NCI-H226 (cell line): ENCODE measurements at regions not wholly inside any gene's neighbourhood (a gene's known extent, or its start where the extent isn't known, plus 50 kb on each side); places are given as distances from the start of the nearest gene placed in this dataset.

ENCODE experiments used
- DNase-seq: peaks from one replicate; pipeline ENCODE4 v3.0.0-alpha.2; 2015

GRCh38 chrY:14139521-14139920 is 83.5 kb downstream of the VCY1B start:
- no peak for DNase-seq

DNA sequence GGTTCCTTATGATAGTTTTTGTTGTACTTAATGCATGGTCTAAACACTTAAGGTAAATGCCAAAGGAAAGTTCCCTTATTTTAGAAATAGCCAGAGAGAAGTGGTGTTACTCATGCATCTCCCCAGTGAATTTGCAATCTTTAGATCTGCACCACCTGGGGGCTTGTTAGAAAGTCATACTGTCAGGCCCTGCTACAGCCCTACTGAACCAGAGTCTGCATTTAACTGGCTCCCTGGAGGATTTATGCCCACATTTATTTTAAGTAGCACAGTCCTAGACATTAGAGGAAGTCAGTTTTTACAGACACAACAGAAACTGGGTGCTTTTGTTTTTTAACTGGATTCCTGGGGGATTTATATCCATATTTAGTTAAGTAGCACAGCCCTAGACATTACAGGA is 89.6 kb downstream of the VCY1B start:
- no peak for DNase-seq

GRCh38 chrY:14182776-14183175 is 126.7 kb downstream of the VCY1B start:
- no peak for DNase-seq

GRCh38 chrY:14222014-14222413 is 166.0 kb downstream of the VCY1B start:
- no peak for DNase-seq

DNA sequence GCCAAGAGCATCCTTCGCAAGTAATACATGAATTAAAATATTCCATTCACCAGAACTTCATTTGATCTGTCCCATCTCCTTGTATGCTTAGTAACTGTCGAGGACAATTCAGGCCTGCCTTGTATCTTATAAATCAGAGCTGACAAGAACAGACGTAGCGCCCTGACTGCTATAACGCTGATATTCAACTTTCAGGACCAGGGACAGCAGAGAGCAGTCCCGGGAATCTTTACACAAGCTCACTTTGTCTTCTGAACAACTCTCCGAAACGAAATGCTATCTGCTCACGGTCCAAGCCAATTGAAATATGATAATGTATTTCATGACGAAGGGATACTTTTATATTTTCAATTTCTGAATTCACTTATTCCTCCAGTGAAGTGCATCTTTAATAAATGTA is 175.7 kb downstream of the VCY1B start:
- no peak for DNase-seq

- DNase-seq = no peak
These were observed 179.0 kb downstream of the VCY1B start for GRCh38 chrY:14235070-14235469.

GRCh38 chrY:14238277-14238676 is 182.2 kb downstream of the VCY1B start:
- no peak for DNase-seq

- DNase-seq = no peak
These were observed 190.9 kb downstream of the VCY1B start for GRCh38 chrY:14246948-14247347.

GRCh38 chrY:14248878-14249576 is 193.0 kb downstream of the VCY1B start:
- no peak for DNase-seq

DNA sequence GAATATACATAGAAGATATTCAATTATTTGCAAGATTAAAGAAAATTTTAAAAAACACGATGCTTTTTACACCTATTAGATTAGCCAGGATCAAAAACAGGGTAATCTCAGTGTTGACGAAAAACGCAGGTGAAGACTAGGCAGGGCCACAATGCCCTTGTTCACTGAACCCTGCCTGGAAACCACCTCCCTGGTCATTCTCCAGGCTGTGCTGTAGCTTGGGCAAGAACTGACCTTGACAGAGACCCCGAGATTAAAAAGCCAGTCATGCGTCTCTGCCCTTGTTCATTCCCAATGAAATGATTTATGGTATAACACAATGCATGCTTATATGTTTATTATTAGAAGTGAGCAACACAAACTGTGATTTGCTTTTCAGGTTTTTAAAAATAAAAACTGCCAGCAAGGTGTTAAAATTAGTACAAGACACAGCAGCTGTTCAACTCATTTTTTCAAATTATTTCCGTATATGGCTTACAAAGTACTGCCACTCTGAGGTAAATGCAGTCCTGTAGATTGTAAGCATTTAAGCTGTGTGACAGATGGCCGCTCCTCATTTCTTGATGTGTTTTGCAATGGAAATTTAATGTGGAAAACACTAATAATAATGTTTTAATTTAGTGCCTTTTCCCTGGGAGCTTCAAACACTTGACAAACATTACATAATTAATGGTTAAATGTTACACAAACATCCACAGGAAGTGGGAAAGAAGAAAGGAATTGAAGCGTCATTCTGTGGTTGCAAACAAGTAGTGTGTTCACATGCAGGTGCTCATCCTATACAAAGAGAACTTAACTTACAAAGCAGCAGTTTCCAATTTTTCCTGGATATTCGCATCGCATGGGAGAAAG is 200.2 kb downstream of the VCY1B start:
- DNase-seq = no peak

DNA sequence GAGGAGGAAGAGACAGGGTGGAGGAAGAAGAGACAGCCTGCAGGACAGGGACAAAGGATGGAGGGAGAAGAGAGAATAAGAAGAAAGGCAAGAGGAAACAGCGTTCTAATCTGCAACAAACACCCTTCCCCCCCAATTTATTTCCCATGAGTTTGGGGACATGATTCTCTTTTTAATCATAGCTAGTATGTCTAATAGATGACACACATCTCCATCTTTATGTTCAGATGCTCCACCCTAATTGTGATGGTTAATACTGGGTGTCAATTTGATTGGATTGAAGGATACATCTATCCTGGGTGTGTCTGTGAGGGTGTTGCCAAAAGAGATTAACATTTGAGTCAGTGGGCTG is 200.8 kb downstream of the VCY1B start:
- no peak for DNase-seq

DNA sequence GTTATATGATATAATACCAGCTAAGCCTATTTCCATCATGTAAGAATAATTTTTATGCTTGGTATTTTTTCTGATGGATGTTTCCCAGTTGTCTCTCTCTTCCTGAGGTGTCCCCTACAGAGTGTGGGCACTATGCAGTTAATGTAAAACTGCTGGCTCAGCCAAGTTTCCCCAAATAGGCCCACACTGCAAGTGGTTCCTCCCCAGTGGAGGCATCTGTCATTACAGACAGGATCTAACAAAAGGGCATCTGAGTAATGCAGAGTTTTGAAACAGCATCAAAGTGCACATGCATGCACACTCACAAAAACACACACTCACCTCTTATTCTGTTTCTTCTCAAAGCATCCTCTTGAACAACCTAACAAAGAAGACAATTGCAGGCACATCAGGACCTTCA is 221.0 kb downstream of the VCY1B start:
- no peak for DNase-seq

DNA sequence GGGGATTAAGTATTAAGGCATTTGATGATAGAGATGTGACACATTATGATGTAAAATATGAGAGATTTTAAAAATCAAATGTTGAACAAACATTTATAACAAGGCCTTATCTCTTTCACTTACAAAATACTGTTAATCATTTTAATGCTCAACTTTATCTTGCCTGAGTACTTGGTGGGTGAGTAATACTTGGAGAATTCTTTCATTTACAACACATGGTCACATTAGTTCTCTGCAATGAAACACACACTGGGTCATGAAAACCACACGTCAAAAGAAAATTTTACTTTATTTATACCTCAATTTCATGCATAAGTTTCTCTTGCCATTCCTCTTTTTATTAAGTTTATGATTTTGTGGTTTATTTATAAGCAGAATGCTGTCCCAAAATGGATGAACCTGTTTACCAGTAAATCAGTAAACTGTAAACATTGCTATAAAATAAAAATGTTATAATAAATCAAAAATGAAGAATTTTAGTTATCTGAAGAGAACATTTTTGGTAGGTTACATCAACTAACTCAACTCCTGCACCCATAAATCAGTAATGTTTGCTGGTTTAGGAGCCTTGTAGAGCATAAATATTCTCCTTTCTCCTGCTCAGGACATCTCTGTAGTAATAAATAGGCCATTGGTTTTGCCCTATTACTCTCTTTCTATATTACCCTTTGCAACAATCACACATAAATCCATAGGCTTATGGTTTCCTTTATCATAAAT is 233.5 kb upstream of the NLGN4Y start:
- DNase-seq = peak; percentile 66

GRCh38 chrY:14292382-14292781 is 231.9 kb upstream of the NLGN4Y start:
- no peak for DNase-seq

- no peak for DNase-seq
These were observed 223.6 kb upstream of the NLGN4Y start for GRCh38 chrY:14300775-14301174.

DNA sequence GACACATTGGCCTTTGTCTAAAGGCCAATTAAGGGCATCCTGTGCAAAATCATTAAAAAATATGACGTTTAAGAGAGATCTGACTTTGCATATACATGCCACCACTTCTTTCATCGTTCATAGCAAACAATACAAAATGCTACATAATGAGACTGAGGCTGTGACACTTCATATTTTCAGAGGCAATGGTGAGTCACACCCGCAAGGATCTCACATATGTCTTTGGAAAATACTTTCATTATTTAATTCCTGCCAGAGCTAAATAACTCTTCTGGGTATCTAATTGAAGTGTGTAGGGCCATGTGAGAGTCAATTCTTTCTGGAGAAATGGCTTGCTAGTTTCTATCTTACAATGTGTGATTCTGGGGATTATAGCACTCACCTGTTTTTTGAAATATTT is 222.8 kb upstream of the NLGN4Y start:
- no peak for DNase-seq

DNA sequence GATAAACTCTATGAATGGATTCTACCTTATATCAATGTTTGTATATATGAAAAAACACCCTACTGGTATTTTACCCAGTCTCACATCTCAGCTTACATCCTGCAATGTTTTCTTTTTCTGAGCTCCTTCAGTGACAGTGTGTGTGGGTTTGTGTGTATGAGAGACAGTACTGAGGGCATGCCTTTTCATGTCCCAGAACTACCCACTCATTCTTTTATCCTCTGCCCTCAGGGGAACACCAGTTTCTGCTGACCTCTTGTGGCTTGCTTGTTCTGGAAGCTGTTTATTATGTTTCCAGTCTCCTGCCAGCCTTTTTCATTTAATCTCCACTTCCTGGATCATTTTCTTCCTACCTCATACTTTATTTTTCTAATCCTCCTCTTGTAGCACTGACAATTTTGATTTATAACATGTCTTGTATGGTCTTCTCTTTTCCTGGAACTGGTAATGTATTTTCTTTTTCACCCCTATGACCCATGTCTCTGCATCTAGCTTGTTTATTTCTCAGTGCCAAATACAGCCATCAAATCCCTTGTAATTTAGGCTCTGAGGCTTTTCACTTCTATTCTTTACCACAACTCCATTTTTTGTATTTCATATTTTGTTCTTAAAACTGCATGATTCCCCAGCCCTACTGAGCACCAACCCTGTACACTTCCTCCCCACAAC is 195.5 kb upstream of the NLGN4Y start:
- peak; percentile 67 for DNase-seq

DNA sequence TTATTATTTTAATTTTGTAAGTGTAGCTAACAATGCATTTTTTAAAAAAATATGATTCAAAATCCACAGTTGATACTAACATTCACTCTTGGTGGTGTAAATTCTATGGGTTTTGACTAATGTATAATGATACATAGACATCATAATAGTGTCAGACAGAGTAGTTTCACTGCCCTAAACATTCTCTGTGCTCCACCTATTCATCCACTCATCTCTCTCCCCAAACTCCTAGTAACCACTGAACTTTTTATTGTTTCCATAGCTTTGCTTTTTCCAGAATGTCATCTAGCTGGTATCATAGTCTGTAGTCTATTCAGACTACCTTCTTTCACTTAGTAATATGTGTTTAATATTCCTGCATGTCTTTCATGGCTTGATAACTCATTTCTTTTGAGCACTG is 194.0 kb upstream of the NLGN4Y start:
- DNase-seq = no peak

DNA sequence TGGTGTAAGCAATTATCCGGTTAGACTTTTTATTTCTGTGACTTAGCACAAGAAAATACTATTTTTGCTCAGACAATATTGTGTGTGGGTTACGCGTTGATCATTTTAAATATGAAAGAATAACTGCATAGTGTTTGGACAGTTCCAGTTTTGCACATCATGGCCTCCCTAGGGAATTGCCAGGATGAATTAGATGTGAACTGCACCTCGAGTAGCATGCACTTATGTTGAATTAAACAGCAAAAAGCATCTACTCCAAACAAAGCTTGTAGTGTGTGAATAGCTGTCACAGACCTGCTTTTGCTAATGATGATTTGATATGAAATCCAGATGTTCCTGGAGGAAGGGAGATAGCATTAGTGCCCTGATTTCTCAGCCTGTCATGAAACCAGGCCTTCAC is 184.8 kb upstream of the NLGN4Y start:
- DNase-seq = no peak

DNA sequence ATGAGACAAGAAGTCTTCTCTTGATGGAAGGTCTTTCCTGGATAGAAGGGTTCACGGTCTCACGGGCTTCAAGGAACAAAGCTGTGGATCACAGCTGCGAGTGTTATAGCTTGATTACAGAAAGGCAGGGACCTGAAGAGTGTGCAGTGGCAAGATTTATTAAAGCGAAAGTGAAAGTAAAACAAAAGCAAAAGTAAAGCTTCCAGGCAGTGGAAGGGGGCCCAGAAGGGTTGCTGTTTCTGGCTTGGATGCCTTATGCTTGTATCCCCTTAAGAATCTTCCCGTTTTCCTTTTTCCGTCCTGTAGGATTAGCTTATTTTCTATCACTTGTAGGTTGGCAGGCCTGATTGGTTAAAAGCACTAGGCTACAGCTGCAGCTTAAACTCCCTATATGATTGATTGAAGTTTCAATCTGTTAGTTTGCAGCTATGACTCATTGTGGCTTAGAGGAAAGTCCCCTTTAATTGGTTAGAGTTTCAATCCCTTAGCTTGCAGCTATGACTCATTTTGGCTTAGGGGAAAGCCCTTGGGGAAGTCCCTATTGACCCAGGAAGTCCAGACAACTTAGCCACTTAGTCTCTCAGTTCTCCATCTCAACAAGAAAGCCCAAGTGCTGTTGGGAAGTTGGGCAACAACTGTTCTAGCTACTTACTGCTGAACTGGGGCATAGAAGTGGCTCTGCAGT is 183.7 kb upstream of the NLGN4Y start:
- peak; percentile 81 for DNase-seq

- DNase-seq = no peak
These were observed 179.5 kb upstream of the NLGN4Y start for GRCh38 chrY:14344648-14345333.

GRCh38 chrY:14351590-14351989 is 172.7 kb upstream of the NLGN4Y start:
- DNase-seq = peak; percentile 46
